ENCODE measurements at regions not wholly inside any gene's neighbourhood (a gene's known extent, or its start where the extent isn't known, plus 50 kb on each side); places are given as distances from the start of the nearest gene placed in this dataset.

DNA sequence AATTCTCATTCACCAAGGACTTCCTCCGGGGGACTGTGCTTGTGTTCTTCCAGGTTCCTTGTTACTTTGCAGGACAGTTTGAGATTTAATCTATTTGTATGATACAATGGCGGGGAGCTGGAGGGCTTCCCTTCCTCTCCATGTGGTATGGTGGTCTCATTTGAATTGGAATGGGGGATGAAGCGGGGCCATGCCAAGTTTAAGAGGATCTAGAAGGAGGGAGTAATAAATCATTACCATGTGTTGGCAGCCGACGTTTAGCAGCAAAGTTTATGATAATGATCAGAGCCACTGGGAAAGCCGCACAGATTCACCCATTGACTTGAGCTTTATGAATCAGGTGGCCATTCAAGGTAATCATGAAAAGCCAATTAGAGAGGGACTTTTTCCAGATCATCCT is 355.1 kb upstream of the MGMT start:
- DNase-seq: no peak

- no peak for DNase-seq
Measured at GRCh38 chr10:129114588-129114987, 352.5 kb upstream of the MGMT start.

- no peak for DNase-seq
Measured at GRCh38 chr10:129116371-129116770, 350.7 kb upstream of the MGMT start.

GRCh38 chr10:129120441-129120840 is 346.6 kb upstream of the MGMT start:
- DNase-seq: no peak

DNA sequence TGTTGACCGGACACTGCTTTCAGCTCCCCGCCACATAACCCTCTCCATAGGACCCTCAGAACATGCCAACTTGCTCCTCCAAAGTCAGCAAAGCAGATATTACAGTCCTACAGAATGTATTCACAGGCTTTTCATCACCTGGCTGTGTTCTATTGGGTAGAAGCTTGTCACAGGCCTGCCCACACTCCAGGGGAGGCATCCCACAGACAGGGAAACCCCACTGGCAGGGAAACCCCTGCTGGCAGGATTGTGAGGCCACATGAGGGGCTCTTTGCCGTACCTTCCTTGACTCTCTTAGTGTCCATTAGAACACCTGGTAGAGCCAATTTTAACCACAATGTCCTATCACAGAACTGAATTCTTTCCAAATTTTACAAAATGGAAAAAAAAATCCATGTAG is 344.2 kb upstream of the MGMT start:
- DNase-seq: no peak

GRCh38 chr10:129123428-129123827 is 343.6 kb upstream of the MGMT start:
- no peak for DNase-seq

DNA sequence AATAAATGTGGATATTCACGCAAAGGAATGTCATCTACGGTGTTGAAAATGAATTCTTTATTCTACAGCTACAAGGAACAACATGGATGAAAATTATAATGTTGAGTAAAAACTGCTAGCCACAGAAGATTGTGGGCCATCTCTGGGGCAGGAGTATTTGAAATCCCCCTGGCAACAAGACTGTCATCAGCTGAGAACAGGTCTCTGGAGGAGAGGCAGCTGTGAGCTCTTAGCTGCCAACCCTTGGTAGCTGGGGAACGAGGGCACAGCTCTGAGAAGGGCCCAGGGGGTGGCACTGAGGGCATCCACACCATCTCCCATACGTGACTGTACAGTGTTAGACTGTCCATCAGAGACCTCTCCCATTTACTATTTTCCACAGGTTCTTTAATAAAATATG is 340.1 kb upstream of the MGMT start:
- no peak for DNase-seq

GRCh38 chr10:129131457-129132132 is 335.4 kb upstream of the MGMT start:
- DNase-seq: no peak

GRCh38 chr10:129133856-129134255 is 333.2 kb upstream of the MGMT start:
- peak; percentile 41 for DNase-seq

- no peak for DNase-seq
Measured at GRCh38 chr10:129134371-129134770, 332.7 kb upstream of the MGMT start.

GRCh38 chr10:129135624-129136023 is 331.4 kb upstream of the MGMT start:
- DNase-seq: no peak

- DNase-seq: no peak
Measured at GRCh38 chr10:129136074-129136473, 331.0 kb upstream of the MGMT start.

DNA sequence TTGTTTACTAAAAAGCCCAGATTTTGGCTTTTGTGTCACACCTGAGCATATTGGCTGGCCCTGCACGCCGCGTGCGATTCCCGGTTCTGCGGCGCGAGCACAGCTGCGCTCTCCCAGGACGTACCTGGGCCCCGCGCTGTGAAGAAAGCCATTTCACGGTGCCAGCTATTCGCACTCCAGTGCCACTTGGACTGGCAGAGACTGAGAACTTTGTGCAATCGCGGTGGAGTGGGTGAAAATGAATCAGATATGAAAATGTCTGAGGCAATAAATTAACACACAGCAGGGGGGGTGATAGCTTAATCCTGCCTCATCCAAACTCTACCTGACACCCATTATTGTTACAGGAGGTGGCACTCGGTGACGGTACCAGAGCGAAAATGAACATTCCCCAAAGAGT is 330.1 kb upstream of the MGMT start:
- no peak for DNase-seq

DNA sequence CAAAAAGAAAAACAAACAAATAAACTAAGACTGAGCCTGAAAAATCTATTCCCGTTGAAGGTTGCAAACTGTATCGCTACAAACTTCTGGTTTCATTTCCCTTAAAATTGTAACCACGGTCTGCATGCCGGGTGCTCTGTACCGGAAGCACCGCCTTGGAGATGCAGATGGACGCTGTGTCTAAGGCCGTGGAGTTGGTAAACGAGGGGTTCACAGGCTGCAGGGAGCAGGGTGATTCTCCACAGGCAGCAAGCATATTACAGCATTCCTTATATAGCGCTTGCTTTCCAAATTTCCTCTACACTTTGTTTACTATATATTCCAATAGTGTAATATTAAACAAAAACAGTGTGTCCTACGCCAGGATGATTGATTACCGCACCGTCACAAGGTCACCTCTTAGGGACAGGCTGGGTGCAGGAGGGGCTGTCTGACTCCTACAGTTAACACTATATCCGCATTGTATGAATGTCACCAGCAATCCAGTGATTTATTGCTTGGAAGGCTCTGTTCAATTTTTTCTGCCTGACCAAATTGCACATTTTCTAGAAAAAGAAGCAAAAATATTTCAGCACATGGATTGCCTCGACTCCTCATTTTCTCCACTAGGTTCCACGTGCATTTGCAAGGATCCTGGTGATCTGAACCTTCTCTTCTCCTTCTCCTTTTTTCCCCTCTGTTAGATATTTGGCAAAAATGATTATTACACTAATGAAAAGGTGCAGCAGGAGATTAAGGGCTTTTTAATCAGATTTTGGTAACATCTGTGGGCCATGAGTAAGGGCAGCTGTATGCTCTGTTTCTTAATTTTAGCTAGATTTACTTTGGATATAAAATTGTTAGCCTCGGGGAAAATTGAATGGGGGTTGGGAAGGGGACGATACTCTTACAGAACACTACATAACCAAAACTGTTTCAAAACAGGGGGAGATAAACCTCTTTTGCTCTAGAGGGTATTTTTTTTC is 325.8 kb upstream of the MGMT start:
- no peak for DNase-seq

DNA sequence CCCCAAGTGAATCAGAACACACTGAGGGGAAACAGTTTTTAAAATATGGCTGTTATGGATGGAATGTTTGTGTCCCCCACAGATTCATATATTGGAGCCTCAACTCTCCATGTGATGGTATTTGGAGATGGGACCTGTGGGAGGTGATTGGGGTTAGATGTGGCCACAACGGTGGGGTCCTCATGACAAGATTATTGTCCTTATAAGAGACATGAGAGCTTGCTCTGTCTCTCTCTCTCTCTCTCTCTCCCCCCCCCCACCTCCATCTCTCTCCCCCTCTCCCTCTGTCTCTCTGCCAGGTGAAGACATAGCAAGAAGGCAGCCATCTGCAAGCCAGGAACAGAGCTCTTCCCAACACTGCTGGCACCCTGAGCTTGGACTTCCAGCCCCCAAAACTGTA is 315.8 kb upstream of the MGMT start:
- DNase-seq: no peak

DNA sequence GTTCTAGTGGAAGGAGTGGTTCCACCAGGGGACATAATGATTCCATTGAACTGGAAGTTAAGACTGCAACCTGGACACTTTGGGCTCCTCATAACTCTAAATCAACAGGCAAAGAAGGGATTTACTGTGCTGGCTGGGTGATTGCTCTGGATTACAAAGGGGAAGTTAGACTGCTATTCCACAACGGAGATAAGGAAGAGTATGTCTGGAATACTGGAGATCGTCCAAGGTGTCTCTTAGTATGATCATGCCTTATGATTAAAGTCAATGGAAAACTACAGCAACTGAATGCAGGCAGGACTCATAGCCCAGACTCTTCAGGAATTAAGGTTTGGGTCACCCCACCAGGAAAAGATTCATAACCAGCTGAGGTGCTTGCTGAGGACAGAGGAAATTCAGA is 310.6 kb upstream of the MGMT start:
- no peak for DNase-seq

GRCh38 chr10:129157185-129157584 is 309.9 kb upstream of the MGMT start:
- DNase-seq: no peak

- peak; percentile 38 for DNase-seq
Measured at GRCh38 chr10:129161150-129161549, 305.9 kb upstream of the MGMT start.

GRCh38 chr10:129163531-129163930 is 303.5 kb upstream of the MGMT start:
- peak; percentile 19 for DNase-seq

GRCh38 chr10:129165076-129165720 is 301.8 kb upstream of the MGMT start:
- no peak for DNase-seq

DNA sequence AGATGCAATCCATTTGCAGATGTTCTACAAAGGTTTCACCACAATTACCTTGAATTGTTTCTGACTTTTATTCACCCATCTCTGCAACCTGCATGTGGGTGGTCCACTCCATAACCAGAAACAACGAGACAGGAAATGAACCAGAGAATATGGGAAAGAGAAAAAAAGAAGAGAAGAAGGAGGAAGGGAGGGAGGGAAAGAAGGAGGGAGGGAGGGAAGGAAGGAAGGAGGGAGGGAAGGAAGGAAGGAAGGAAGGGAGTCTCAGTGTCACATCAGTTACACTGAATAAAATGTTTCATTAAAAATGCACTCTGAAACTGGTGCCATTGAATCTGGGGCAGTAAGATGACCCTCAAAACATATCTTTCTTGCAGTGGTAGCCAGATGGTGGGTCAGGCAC is 301.3 kb upstream of the MGMT start:
- DNase-seq: no peak

GRCh38 chr10:129168660-129169059 is 298.4 kb upstream of the MGMT start:
- no peak for DNase-seq

GRCh38 chr10:129169115-129169514 is 297.9 kb upstream of the MGMT start:
- DNase-seq: no peak
